ENCODE measurements at regions not wholly inside any gene's neighbourhood (a gene's known extent, or its start where the extent isn't known, plus 50 kb on each side); places are given as distances from the start of the nearest gene placed in this dataset.

DNA sequence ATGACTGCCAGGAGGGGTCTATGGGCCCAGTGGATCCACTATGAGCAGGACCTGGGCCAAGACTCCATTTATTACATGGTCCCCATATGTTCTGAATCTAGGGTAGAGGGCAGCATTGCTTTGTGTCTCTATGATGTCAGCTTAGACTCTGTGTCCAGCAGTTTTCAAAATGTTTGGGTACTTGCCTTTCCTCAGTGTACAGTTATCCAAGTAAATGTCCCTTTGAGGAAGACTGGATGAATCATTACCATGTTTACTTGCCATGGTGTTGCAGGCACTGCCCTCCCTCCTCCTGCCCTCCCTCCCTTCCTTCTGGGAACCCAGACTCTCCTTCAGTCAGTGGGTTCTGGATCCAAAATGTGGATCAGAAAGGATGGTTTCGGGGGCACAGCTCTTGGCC lies 108.6 kb downstream of the NRN1 start:
- TF ChIP-seq, protein P1, sequence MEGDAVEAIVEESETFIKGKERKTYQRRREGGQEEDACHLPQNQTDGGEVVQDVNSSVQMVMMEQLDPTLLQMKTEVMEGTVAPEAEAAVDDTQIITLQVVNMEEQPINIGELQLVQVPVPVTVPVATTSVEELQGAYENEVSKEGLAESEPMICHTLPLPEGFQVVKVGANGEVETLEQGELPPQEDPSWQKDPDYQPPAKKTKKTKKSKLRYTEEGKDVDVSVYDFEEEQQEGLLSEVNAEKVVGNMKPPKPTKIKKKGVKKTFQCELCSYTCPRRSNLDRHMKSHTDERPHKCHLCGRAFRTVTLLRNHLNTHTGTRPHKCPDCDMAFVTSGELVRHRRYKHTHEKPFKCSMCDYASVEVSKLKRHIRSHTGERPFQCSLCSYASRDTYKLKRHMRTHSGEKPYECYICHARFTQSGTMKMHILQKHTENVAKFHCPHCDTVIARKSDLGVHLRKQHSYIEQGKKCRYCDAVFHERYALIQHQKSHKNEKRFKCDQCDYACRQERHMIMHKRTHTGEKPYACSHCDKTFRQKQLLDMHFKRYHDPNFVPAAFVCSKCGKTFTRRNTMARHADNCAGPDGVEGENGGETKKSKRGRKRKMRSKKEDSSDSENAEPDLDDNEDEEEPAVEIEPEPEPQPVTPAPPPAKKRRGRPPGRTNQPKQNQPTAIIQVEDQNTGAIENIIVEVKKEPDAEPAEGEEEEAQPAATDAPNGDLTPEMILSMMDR (IDR thresholded peaks at IDR 0.05; ENCODE audit: low read length), result no peak
- TF ChIP-seq EZH2 (IDR thresholded peaks at IDR 0.05; ENCODE audit: borderline replicate concordance, low read length), result no peak

Data from OCI-LY1 (cell line).